Effector memory CD8-positive, alpha-beta T cell (primary cell): ENCODE measurements at regions not wholly inside any gene's neighbourhood (a gene's known extent, or its start where the extent isn't known, plus 50 kb on each side); places are given as distances from the start of the nearest gene placed in this dataset.
"Not testable (repeated sequence)": the region's sequence is repeated elsewhere in the genome, so short reads cannot be mapped to it uniquely, and the experiment has no call there.

Source experiments
- ATAC-seq: fragments of 150-1000 bp; cut with Tn5 transposase; replicated peaks from 2 replicates; pipeline ENCODE4 v1.10.0; 2021; ENCODE audit warnings: mild to moderate bottlenecking, moderate library complexity
- DNase-seq, 3 experiments: peaks; one replicate each; pipeline ENCODE4 v3.0.0; 2021
- H3K27ac Mint-ChIP-seq, 2 donors: one replicate each; pipeline ENCODE4 v1.8.0; 2022; ENCODE audit warnings: mild to moderate bottlenecking in 2 of 2, mixed read lengths in 2 of 2, moderate library complexity in 2 of 2
- H3K27me3 Mint-ChIP-seq, 2 donors: one replicate each; pipeline ENCODE4 v1.8.0; 2022; ENCODE audit warnings: mixed read lengths in 2 of 2
- H3K36me3 Mint-ChIP-seq: one replicate; pipeline ENCODE4 v1.8.0; 2022; ENCODE audit warnings: mild to moderate bottlenecking, moderate library complexity, mixed read lengths; ENCODE audit not compliant: insufficient read depth
- H3K4me1 Mint-ChIP-seq, 2 donors: one replicate each; pipeline ENCODE4 v1.8.0; 2022; ENCODE audit warnings: low read depth in 2 of 2, mixed read lengths in 2 of 2
- H3K4me3 Mint-ChIP-seq, 2 donors: one replicate each; pipeline ENCODE4 v1.8.0; 2022; ENCODE audit warnings: mild to moderate bottlenecking in 2 of 2, mixed read lengths in 2 of 2, moderate library complexity in 2 of 2
- H3K9me3 Mint-ChIP-seq, 2 donors: one replicate each; pipeline ENCODE4 v1.8.0; 2022; ENCODE audit warnings: mixed read lengths in 2 of 2

- no peak for DNase-seq
- Mint-ChIP-seq H3K27ac (no peak overlapping the region), H3K9me3 (peaks cover 8 to 35% of the 10 kb centered on the region in 2 donors), H3K36me3 (no peaks in the 10 kb centered on the region), H3K27me3 (no peaks in the 10 kb centered on the region), H3K4me1 (no peaks in the 10 kb centered on the region), H3K4me3 (no peak overlapping the region)
- ATAC-seq: no peak
Observed at GRCh38 chr3:21962456-21962855, 211.4 kb upstream of the ZNF385D start.

GRCh38 chr3:21966457-21966856, 215.4 kb upstream of the ZNF385D start:
- H3K27me3 Mint-ChIP-seq, DNase-seq, H3K36me3 Mint-ChIP-seq, H3K4me1 Mint-ChIP-seq, H3K4me3 Mint-ChIP-seq, H3K27ac Mint-ChIP-seq, ATAC-seq: not testable (repeated sequence)
- peaks cover 5 to 21% of the 10 kb centered on the region in 2 donors for H3K9me3 Mint-ChIP-seq

- ATAC-seq: no peak
Observed at GRCh38 chr3:21979706-21980105, 228.7 kb upstream of the ZNF385D start.

GRCh38 chr3:21989341-21990042, 238.5 kb upstream of the ZNF385D start:
- Mint-ChIP-seq H3K36me3 (no peaks in the 10 kb centered on the region), H3K9me3 (peaks cover 0 to 10% of the 10 kb centered on the region in 2 donors), H3K4me3 (no peak overlapping the region), H3K27me3 (no peaks in the 10 kb centered on the region), H3K27ac (no peak overlapping the region), H3K4me1 (no peaks in the 10 kb centered on the region)
- no peak for ATAC-seq
- DNase-seq: no peak

More at GRCh38 chr3:21979706-21980105, 228.7 kb upstream of the ZNF385D start:
- no peaks in the 10 kb centered on the region for H3K27me3 Mint-ChIP-seq
- no peak overlapping the region for H3K4me3 Mint-ChIP-seq
- no peaks in the 10 kb centered on the region for H3K4me1 Mint-ChIP-seq
- no peak overlapping the region for H3K27ac Mint-ChIP-seq
- no peaks in the 10 kb centered on the region for H3K36me3 Mint-ChIP-seq
- no peak for DNase-seq
- peaks cover 7 to 13% of the 10 kb centered on the region in 2 donors for H3K9me3 Mint-ChIP-seq

DNA sequence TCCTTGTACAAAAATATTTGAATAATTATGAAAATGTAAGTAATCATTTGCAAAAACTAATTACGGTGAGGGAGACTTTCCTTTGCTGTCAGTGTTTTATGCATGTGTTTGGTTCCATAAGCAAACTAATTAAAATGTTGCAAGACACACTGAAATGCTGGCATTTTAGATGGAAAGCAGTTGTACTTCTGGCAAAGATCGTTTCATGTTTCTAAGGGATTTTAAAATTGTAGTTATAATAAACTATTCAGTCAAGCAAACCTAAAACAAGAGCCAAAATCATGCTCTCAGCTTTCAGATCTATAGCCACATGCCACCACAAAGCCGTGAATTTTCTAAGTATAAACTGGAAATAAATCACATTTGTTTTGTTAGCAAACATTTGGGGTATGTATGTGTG, 240.1 kb upstream of the ZNF385D start:
- DNase-seq (no peak), ATAC-seq (no peak)
- H3K36me3 Mint-ChIP-seq: no peaks in the 10 kb centered on the region
- no peak overlapping the region for H3K27ac Mint-ChIP-seq
- no peak overlapping the region for H3K4me3 Mint-ChIP-seq
- H3K9me3 Mint-ChIP-seq: peaks cover 0 to 10% of the 10 kb centered on the region in 2 donors
- H3K27me3 Mint-ChIP-seq: no peaks in the 10 kb centered on the region
- H3K4me1 Mint-ChIP-seq: no peaks in the 10 kb centered on the region

DNA sequence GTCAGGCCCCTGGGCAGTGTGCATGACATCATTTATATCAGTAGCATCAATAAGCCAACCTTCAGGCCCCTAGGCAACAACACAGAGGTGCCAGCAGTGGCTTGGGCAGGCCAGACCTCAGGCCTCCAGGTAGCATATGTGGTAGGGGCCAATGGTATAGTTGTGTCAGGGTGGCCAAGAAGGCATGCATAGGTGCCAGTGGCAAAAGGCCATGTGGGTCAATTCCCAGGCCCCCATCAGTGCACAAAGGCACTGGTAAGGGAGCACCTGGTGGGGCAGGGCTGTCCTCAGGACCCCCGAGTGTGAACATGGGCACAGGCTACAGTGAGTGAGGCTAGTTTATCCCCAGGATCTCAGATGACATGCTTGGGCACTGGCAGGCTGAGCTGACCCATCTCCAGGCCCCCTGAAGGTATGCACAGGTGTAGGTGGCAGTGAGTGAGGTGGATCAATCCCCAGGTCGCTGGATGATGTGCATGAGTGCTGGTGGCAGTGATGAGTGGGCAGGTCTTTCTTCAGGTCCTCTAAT, 244.1 kb upstream of the ZNF385D start:
- no peak overlapping the region for H3K27ac Mint-ChIP-seq
- DNase-seq (no peak), ATAC-seq (no peak)
- no peaks in the 10 kb centered on the region for H3K36me3 Mint-ChIP-seq
- no peaks in the 10 kb centered on the region for H3K4me1 Mint-ChIP-seq
- peaks cover 0 to 10% of the 10 kb centered on the region in 2 donors for H3K9me3 Mint-ChIP-seq
- H3K4me3 Mint-ChIP-seq: no peak overlapping the region
- H3K27me3 Mint-ChIP-seq: no peaks in the 10 kb centered on the region

GRCh38 chr3:22007368-22007767, 256.4 kb upstream of the ZNF385D start:
- Mint-ChIP-seq H3K36me3 (no peaks in the 10 kb centered on the region), H3K27me3 (no peaks in the 10 kb centered on the region), H3K4me1 (no peaks in the 10 kb centered on the region), H3K27ac (no peak overlapping the region), H3K4me3 (no peak overlapping the region), H3K9me3 (peaks cover 0 to 5% of the 10 kb centered on the region in 2 donors)
- DNase-seq: no peak
- ATAC-seq: no peak

DNA sequence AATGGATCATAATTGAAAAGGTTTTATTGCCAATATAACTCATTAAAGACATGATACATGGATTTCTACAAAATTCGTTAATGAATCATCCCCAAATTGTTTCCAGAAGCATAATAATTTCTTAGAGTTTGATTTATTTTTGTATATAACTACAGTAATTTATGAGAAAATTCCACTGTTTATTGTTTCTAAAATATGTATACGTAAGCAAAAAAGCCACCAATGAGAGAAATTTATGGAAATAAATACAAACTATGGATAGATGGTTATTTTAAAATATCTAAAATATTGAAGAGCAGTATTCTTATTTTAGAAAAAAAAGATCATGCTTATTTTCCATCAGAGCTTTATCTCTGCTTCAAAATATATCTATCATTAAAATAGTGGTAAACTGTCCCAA, 260.0 kb upstream of the ZNF385D start:
- H3K27ac Mint-ChIP-seq: no peak overlapping the region
- no peak overlapping the region for H3K4me3 Mint-ChIP-seq
- DNase-seq (no peak), ATAC-seq (no peak)
- no peaks in the 10 kb centered on the region for H3K27me3 Mint-ChIP-seq
- no peaks in the 10 kb centered on the region for H3K36me3 Mint-ChIP-seq
- H3K4me1 Mint-ChIP-seq: no peaks in the 10 kb centered on the region
- peaks cover 0 to 8% of the 10 kb centered on the region in 2 donors for H3K9me3 Mint-ChIP-seq

DNA sequence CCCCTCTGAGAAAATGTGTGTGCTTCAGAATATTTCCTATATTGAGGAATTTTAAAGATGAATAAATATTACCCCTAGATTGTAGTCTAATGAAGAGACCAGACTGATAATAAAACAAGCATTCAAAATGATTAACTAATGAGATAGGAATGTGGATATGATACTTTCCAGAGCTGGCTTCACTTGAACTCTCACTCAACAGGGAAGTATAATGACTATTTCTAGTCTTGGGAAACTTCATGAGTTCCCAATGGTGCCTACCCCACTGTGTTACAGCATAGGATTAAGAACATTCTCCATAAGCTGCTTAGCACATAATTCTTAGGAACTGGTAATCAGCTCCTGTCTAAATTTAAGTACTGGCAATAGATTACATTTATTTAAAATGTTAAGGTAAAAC, 261.5 kb upstream of the ZNF385D start:
- H3K36me3 Mint-ChIP-seq: no peaks in the 10 kb centered on the region
- no peaks in the 10 kb centered on the region for H3K27me3 Mint-ChIP-seq
- H3K27ac Mint-ChIP-seq: no peak overlapping the region
- no peak for DNase-seq
- ATAC-seq: no peak
- no peaks in the 10 kb centered on the region for H3K4me1 Mint-ChIP-seq
- H3K4me3 Mint-ChIP-seq: no peak overlapping the region
- H3K9me3 Mint-ChIP-seq: peaks cover 0 to 8% of the 10 kb centered on the region in 2 donors

DNA sequence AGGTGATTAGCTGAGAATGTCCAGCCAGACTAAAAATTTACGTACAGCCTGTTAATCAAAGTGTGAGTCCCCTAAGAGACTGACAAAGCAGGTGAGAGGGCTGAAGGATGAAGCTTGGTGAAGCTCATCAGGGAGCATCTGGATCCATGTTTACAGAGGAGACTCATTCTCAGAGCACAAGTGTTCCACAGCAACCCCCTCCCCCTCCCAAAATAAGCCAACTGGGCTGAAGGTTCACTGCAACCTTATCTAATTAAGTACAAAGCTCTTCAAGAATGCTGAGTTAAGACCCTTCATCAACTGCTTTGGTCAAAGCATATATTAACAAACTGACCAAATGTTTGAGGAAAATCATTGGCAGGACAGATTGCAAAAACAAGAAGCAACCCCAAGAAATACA, 262.6 kb upstream of the ZNF385D start:
- no peaks in the 10 kb centered on the region for H3K4me1 Mint-ChIP-seq
- DNase-seq (no peak), ATAC-seq (no peak)
- H3K36me3 Mint-ChIP-seq: no peaks in the 10 kb centered on the region
- peaks cover 0 to 8% of the 10 kb centered on the region in 2 donors for H3K9me3 Mint-ChIP-seq
- H3K27ac Mint-ChIP-seq: no peak overlapping the region
- H3K27me3 Mint-ChIP-seq: no peaks in the 10 kb centered on the region
- H3K4me3 Mint-ChIP-seq: no peak overlapping the region

GRCh38 chr3:22016197-22016596, 265.2 kb upstream of the ZNF385D start:
- Mint-ChIP-seq H3K36me3 (no peaks in the 10 kb centered on the region), H3K27me3 (no peaks in the 10 kb centered on the region), H3K4me3 (no peak overlapping the region), H3K27ac (no peak overlapping the region), H3K4me1 (no peaks in the 10 kb centered on the region), H3K9me3 (peaks cover 6 to 8% of the 10 kb centered on the region in 2 donors)
- DNase-seq: no peak
- no peak for ATAC-seq

DNA sequence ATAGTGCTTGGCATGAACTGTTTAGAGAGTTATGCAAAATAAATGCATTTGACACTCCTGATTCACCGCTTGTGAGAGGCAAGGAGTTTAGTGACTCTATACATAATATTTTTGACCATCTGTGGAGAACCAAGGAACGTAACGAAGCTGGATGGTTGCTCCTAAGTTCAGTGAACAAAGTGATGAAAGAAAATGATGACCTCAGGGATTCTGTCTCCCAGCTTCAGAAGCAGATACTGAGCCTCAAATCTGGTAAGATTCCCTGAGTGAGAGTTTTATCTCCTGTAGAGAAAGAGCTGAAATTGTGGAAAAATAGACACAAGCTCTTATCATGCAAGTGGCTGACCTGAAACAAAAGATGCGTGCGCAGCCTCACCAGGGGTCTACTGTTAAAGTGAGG, 273.6 kb upstream of the ZNF385D start:
- DNase-seq, ATAC-seq, H3K27ac Mint-ChIP-seq, H3K36me3 Mint-ChIP-seq, H3K27me3 Mint-ChIP-seq, H3K4me3 Mint-ChIP-seq, H3K4me1 Mint-ChIP-seq: not testable (repeated sequence)
- peaks cover 11 to 29% of the 10 kb centered on the region in 2 donors for H3K9me3 Mint-ChIP-seq

GRCh38 chr3:22029480-22029879, 278.5 kb upstream of the ZNF385D start:
- ATAC-seq: no peak
- peaks cover 17 to 24% of the 10 kb centered on the region in 2 donors for H3K9me3 Mint-ChIP-seq

GRCh38 chr3:22039161-22039560, 288.2 kb upstream of the ZNF385D start:
- peaks cover 1 to 2% of the 10 kb centered on the region in 2 donors for H3K9me3 Mint-ChIP-seq
- no peaks in the 10 kb centered on the region for H3K27me3 Mint-ChIP-seq
- no peaks in the 10 kb centered on the region for H3K36me3 Mint-ChIP-seq
- DNase-seq: no peak
- ATAC-seq: no peak
- no peaks in the 10 kb centered on the region for H3K4me1 Mint-ChIP-seq
- no peak overlapping the region for H3K4me3 Mint-ChIP-seq
- no peak overlapping the region for H3K27ac Mint-ChIP-seq

More at GRCh38 chr3:22029480-22029879, 278.5 kb upstream of the ZNF385D start:
- Mint-ChIP-seq H3K4me3 (no peak overlapping the region), H3K36me3 (no peaks in the 10 kb centered on the region), H3K27ac (no peak overlapping the region), H3K4me1 (no peaks in the 10 kb centered on the region), H3K27me3 (no peaks in the 10 kb centered on the region)
- no peak for DNase-seq
